Lower lobe of right lung (tissue), 2 donors: ENCODE measurements at regions not wholly inside any gene's neighbourhood (a gene's known extent, or its start where the extent isn't known, plus 50 kb on each side); places are given as distances from the start of the nearest gene placed in this dataset.
A peak's percentile ranks its signal among the peaks of the same experiment; 100 is the strongest.

Experiments used
- ATAC-seq, 2 donors: fragments of 200-7000 bp; cut with Tn5 transposase; one replicate each; pipeline ENCODE4 v1.9.1; 2020 to 2022; ENCODE audit warnings: mild to moderate bottlenecking in 2 of 2, moderate library complexity in 2 of 2
- DNase-seq: peaks from one replicate; pipeline ENCODE4 v3.0.0-alpha.2; 2020
- H3K27ac ChIP-seq: fragments of 200-600 bp; one replicate; pipeline ENCODE4 v1.8.0; 2022
- H3K27me3 ChIP-seq: fragments of 200-600 bp; one replicate; pipeline ENCODE4 v1.8.0; 2022; ENCODE audit warnings: low read depth
- H3K36me3 ChIP-seq: fragments of 200-600 bp; one replicate; pipeline ENCODE4 v1.8.0; 2022; ENCODE audit warnings: mild to moderate bottlenecking
- H3K4me1 ChIP-seq: fragments of 200-600 bp; one replicate; pipeline ENCODE4 v1.8.0; 2022
- H3K4me3 ChIP-seq: fragments of 200-600 bp; one replicate; pipeline ENCODE4 v1.8.0; 2022; ENCODE audit warnings: mild to moderate bottlenecking
- H3K9me3 ChIP-seq: fragments of 200-600 bp; one replicate; pipeline ENCODE4 v1.8.0; 2022
- intact Hi-C: fragments of 100-400 bp; cut with DNase I; formaldehyde crosslinking; loops from one replicate; pipeline ENCODE4 v1.11.0; 2022
- TF ChIP-seq, protein P1 (sequence below): fragments of 200-600 bp; IDR thresholded peaks from one replicate; pipeline ENCODE4 v1.8.0; 2022; ENCODE audit warnings: antibody characterized with exemption, mild to moderate bottlenecking
- donor health status: DM: no; HTN: yes; CAD: no; lungs with severe emphysema.

DNA sequence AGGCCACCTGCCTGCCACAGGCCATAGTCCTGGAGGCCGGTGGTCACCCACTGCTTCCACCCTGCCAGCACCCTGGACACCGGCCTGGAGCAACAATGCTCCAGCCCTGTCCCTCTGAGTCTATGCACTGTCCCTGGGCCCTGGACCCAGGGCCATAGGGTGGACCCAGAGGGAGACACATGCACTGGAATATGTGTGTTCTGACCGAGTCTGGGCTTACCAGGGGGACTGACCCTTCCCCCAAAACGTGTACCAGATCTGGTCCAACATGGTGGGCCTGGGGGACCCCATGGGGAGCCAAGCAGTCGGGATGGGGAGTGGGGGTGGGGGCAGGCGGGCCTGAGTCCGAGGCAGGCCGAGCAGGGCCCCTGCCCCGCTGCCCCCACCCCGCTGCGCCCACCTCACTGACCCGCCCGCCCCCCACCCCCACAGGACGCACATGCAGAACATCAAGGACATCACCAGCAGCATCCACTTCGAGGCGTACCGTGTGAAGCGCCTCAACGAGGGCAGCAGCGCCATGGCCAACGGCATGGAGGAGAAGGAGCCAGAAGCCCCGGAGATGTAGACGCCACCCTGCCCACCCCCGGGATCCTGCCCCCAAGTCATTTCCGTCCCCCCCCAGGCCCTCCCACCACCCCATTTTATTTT lies 357.4 kb downstream of the SEC14L1 start:
- ATAC-seq (no peak), DNase-seq (no peak)
- H3K9me3 ChIP-seq = no peaks in the 10 kb centered on the region
- TF ChIP-seq, protein P1, sequence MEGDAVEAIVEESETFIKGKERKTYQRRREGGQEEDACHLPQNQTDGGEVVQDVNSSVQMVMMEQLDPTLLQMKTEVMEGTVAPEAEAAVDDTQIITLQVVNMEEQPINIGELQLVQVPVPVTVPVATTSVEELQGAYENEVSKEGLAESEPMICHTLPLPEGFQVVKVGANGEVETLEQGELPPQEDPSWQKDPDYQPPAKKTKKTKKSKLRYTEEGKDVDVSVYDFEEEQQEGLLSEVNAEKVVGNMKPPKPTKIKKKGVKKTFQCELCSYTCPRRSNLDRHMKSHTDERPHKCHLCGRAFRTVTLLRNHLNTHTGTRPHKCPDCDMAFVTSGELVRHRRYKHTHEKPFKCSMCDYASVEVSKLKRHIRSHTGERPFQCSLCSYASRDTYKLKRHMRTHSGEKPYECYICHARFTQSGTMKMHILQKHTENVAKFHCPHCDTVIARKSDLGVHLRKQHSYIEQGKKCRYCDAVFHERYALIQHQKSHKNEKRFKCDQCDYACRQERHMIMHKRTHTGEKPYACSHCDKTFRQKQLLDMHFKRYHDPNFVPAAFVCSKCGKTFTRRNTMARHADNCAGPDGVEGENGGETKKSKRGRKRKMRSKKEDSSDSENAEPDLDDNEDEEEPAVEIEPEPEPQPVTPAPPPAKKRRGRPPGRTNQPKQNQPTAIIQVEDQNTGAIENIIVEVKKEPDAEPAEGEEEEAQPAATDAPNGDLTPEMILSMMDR = no peak
- peaks cover 13% of the 10 kb centered on the region for H3K4me1 ChIP-seq
- no peak overlapping the region for H3K4me3 ChIP-seq
- no peak overlapping the region for H3K27ac ChIP-seq
- H3K27me3 ChIP-seq = no peaks in the 10 kb centered on the region
- intact Hi-C loops = no loop called here
- peaks cover 67% of the 10 kb centered on the region for H3K36me3 ChIP-seq

DNA sequence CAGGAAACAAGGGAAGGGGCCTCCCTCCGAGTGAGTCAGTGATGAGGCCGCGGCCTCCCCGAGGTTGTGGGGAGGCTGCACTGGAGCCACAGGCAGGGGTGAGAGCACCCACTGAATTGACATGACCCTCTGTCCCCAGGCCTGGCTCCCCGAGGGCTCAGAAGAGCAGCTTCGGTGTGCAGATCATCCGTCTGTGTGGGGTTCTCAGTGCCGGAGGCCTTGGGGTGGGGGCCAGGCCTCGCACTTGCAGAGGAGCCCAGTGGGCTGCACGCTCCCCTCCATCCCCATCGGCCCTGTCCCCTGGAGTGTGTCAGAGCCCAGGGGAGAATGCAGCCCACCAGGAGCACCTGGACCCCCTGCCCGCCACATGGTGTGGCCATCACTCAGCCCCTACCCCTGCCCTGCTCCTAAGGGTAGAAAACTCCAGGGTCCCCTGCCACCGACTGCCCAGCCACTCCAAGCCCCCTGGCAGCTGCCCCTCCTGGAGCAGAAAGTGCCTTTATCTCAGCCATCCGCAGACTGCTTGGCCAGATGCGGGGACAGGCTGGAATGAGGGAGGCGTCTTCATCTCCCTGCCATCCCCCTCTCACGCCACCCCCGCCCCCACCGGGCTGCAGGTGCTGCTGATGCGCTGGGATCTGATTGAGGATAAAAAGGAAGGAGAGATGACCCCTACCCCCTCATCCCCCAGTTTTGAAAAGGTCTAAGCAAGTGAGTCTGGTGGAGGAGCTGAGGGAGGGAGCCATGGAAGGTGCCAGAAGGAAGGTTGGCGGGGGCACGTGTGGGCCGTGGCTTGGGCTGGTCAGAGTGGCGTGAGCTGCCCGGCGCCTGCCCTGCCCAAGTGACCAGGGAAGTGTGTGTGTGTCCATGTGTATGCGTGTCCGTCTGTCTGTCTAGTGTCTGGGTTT lies 358.3 kb downstream of the SEC14L1 start:
- Histone ChIP-seq H3K4me3 (no peak overlapping the region), H3K36me3 (peaks cover 61% of the 10 kb centered on the region), H3K27me3 (no peaks in the 10 kb centered on the region), H3K27ac (no peak overlapping the region), H3K9me3 (no peaks in the 10 kb centered on the region), H3K4me1 (peaks cover 12% of the 10 kb centered on the region)
- DNase-seq (no peak), ATAC-seq (no peak)
- intact Hi-C loops = no loop called here
- TF ChIP-seq, protein P1 = no peak

DNA sequence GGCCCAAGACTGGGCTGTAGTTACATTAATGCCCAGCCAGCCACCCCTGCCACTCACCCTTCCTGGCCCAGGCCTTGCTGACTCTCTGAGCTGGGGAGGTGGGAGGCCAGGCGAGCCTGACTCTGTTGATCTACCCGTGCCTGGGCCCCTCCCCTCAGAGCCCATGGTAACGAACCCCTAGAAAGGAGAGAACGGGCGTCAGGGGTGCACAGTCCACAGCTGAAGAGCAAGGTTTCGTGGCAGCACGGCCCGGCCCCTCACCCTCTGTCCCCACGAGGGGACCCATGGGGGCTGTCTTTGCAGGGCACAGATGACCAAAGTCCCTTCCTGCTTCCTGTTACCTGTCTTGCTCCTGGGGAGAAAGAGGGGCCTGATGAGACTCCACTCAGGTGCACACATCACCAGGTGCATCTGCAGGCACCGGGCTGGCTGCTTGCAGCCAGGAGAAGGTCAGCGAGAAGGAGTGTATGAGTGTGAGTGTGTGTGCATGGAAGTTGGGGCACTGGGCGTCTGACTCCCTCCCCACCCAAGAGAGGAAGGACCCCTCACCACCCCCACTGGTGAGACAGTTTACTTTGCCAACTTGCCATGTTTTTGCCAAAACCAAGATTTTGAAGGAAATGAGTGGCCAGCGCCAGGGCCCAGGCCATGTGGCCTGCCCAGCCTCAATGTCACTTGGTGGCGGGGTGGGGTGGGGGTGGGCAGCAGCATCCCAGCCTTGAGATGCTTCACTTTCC lies 359.1 kb downstream of the SEC14L1 start:
- no peaks in the 10 kb centered on the region for H3K27me3 ChIP-seq
- no peak for DNase-seq
- ATAC-seq = no peak

DNA sequence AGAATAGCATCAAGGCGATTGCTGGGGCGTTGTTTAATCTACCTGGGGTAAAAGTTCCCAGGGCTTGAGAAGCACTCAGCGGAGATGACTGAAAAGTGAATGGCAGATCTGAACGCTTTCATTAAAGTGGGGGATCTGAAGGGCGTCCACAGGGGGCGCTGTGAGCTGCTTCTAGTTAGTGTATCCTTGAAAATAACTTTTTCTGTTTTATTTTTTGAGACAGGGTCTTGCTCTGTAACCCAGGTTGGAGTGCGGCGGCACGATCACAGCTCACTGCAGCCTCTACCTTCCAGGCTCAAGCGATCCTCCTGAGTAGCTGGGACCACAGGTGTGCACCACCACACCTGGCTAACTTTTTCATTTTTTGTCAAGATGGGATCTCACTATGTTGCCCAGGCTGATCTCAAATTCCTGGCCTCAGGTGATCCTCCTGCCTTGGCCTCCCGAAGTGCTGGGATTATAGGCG lies 360.4 kb downstream of the SEC14L1 start:
- H3K4me3 ChIP-seq = no peak overlapping the region
- no peak overlapping the region for H3K27ac ChIP-seq
- no peaks in the 10 kb centered on the region for H3K4me1 ChIP-seq
- H3K27me3 ChIP-seq = no peaks in the 10 kb centered on the region
- TF ChIP-seq, protein P1 = peak; percentile 36
- H3K36me3 ChIP-seq = peaks cover 43% of the 10 kb centered on the region
- DNase-seq = no peak
- H3K9me3 ChIP-seq = no peaks in the 10 kb centered on the region
- intact Hi-C loops = no loop called here
- no peak for ATAC-seq

More for the DNA sequence above, 359.1 kb downstream of the SEC14L1 start:
- TF ChIP-seq, protein P1 = no peak
- Histone ChIP-seq H3K36me3 (peaks cover 54% of the 10 kb centered on the region), H3K4me3 (no peak overlapping the region), H3K9me3 (no peaks in the 10 kb centered on the region), H3K27ac (no peak overlapping the region), H3K4me1 (peaks cover 4% of the 10 kb centered on the region)
- intact Hi-C loops = no loop called here

DNA sequence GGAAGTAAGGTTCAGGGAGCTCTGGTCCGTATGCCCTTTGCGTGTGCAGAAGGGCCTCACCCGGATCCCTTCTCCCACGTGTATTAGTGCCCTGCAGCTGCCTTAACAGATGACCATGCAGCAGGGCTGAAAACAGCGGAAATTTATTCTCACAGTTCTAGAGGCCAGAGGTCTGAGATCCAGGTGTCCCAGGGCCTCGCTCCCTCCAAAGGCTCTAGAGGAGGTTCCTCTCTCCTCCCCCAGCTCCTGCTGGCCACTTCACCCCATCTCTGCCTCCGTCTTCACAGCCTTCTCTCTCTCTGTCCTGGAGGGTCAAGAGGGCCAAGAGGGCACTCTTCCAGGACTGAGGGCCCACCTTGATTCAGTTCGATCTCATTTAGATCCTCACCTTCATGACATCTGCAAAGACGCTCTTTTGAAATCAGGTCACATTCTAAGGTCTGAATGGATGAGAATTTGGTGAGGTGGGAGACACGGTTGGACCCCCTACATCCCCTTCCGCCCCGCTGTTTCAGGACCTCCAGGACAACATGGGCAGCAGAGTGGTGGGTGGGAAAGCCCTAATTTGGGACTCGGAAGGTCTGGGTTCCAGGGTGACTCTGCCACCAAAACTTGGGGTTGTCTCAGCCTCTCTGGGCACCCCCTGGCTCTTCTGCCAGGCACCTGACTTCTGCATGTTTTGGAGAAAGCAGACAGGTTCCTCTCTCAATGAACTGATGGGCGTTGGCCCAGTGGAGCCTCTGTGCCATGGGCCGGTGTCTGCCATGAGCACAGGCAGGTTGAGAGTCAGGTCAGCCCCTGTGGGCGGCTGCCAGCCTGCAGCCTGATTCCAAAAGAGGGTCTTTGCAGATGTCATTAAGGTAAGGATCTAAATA lies 361.2 kb downstream of the SEC14L1 start:
- H3K4me3 ChIP-seq = no peak overlapping the region
- ATAC-seq = no peak
- H3K27ac ChIP-seq = no peak overlapping the region
- no peak for DNase-seq
- H3K9me3 ChIP-seq = no peaks in the 10 kb centered on the region
- intact Hi-C loops = no loop called here
- H3K27me3 ChIP-seq = no peaks in the 10 kb centered on the region
- TF ChIP-seq, protein P1 = no peak
- peaks cover 35% of the 10 kb centered on the region for H3K36me3 ChIP-seq
- H3K4me1 ChIP-seq = no peaks in the 10 kb centered on the region
